KMS-11 (cell line): ENCODE measurements at regions not wholly inside any gene's neighbourhood (a gene's known extent, or its start where the extent isn't known, plus 50 kb on each side); places are given as distances from the start of the nearest gene placed in this dataset.

Experiments
- H2AFZ ChIP-seq: fragments of 200-600 bp; sonication (generic); 2 replicates; pipeline ENCODE4 v1.6.1; 2016; ENCODE audit warnings: antibody characterized with exemption, mixed run types, low read depth
- H3K27ac ChIP-seq: fragments of 200-600 bp; sonication (generic); 2 replicates; pipeline ENCODE4 v1.6.1; 2016; ENCODE audit warnings: mild to moderate bottlenecking, mixed run types
- H3K27me3 ChIP-seq: fragments of 200-600 bp; sonication (generic); 2 replicates; pipeline ENCODE4 v1.6.1; 2017; ENCODE audit warnings: mild to moderate bottlenecking, low read depth, mixed run types, moderate library complexity; ENCODE audit not compliant: insufficient read depth
- H3K36me3 ChIP-seq: fragments of 200-600 bp; sonication (generic); 2 replicates; pipeline ENCODE4 v1.6.1; 2017; ENCODE audit warnings: mild to moderate bottlenecking, mixed run types; ENCODE audit not compliant: insufficient read depth
- H3K4me1 ChIP-seq: fragments of 200-600 bp; sonication (generic); 2 replicates; pipeline ENCODE4 v1.6.1; 2016; ENCODE audit warnings: mild to moderate bottlenecking, low read depth, mixed run types; ENCODE audit not compliant: poor library complexity, severe bottlenecking
- H3K4me2 ChIP-seq: fragments of 200-600 bp; sonication (generic); 2 replicates; pipeline ENCODE4 v1.7.0; 2016; ENCODE audit warnings: mild to moderate bottlenecking, mixed run types
- H3K4me3 ChIP-seq: fragments of 200-600 bp; sonication (generic); IDR thresholded peaks from 2 replicates; pipeline ENCODE4 v1.6.1; 2017; ENCODE audit warnings: low read depth, low read length, mixed read lengths; ENCODE audit not compliant: insufficient read depth
- H3K79me2 ChIP-seq: fragments of 200-600 bp; sonication (generic); 2 replicates; pipeline ENCODE4 v1.6.1; 2016; ENCODE audit warnings: low read depth, mixed run types; ENCODE audit not compliant: insufficient read depth
- H3K9ac ChIP-seq: fragments of 200-600 bp; sonication (generic); 2 replicates; pipeline ENCODE4 v1.6.1; 2016; ENCODE audit warnings: mild to moderate bottlenecking, mixed run types
- H4K20me1 ChIP-seq: fragments of 200-600 bp; sonication (generic); 2 replicates; pipeline ENCODE4 v1.6.1; 2016; ENCODE audit warnings: mild to moderate bottlenecking, mixed run types; ENCODE audit not compliant: insufficient read depth
- TF ChIP-seq, protein P1 (sequence below): fragments of 200-600 bp; sonication (generic); conservative IDR thresholded peaks from 2 replicates; pipeline ENCODE4 v1.6.1; 2017; ENCODE audit warnings: low read depth, mild to moderate bottlenecking, antibody characterized with exemption, low read length, moderate library complexity, mixed read lengths

DNA sequence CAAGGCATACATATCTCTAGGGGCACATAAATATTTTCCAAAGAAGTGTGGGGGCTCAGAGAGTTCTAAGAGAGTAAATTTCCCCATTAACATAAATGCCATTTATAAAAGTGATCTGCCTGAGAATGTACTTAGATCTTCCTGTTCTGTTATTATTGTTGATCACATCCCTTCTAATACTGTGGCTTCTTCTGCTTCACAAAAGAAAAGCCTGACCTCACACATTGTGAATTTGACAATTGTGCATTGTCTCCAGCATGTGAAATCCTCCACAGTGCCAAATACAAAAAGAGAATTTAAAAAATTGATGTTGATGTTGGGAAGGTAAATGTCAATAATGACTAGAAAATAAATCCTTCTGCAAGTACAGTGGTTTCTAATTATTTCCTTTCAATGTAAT lies 330.5 kb upstream of the LRIG3 start:
- TF ChIP-seq, protein P1, sequence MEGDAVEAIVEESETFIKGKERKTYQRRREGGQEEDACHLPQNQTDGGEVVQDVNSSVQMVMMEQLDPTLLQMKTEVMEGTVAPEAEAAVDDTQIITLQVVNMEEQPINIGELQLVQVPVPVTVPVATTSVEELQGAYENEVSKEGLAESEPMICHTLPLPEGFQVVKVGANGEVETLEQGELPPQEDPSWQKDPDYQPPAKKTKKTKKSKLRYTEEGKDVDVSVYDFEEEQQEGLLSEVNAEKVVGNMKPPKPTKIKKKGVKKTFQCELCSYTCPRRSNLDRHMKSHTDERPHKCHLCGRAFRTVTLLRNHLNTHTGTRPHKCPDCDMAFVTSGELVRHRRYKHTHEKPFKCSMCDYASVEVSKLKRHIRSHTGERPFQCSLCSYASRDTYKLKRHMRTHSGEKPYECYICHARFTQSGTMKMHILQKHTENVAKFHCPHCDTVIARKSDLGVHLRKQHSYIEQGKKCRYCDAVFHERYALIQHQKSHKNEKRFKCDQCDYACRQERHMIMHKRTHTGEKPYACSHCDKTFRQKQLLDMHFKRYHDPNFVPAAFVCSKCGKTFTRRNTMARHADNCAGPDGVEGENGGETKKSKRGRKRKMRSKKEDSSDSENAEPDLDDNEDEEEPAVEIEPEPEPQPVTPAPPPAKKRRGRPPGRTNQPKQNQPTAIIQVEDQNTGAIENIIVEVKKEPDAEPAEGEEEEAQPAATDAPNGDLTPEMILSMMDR = no peak
- Histone ChIP-seq H3K27ac (no peak overlapping the region), H3K4me1 (no peaks in the 10 kb centered on the region), H3K4me3 (no peak overlapping the region), H3K36me3 (no peaks in the 10 kb centered on the region), H3K4me2 (no peak overlapping the region), H3K9ac (no peak overlapping the region), H2AFZ (no peak overlapping the region), H3K79me2 (no peaks in the 10 kb centered on the region), H4K20me1 (no peaks in the 10 kb centered on the region), H3K27me3 (no peaks in the 10 kb centered on the region)

DNA sequence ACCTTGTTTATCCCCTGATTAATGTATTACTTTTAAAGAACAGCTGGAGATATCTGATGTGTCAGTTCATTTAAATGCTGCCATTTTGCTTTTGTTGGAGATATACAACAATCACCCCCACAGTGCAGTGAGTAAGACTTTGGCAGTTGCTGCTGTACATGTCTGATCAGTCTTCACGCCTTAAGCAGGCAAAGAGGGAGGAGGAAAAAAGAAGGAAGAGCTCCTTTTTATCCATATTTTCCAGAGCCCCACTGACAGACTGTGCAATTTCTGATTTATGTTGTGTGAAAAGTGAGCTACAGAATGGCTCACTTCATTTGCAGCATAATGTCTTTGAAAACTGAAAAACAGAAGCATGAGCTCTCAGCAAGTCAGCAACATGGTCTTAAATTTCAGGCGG lies 319.7 kb upstream of the LRIG3 start:
- Histone ChIP-seq H3K4me3 (no peak overlapping the region), H3K4me1 (no peaks in the 10 kb centered on the region), H3K79me2 (no peaks in the 10 kb centered on the region), H3K4me2 (no peak overlapping the region), H3K36me3 (no peaks in the 10 kb centered on the region), H2AFZ (no peak overlapping the region), H4K20me1 (no peaks in the 10 kb centered on the region), H3K27me3 (no peaks in the 10 kb centered on the region), H3K9ac (no peak overlapping the region), H3K27ac (no peak overlapping the region)
- TF ChIP-seq, protein P1 = no peak

DNA sequence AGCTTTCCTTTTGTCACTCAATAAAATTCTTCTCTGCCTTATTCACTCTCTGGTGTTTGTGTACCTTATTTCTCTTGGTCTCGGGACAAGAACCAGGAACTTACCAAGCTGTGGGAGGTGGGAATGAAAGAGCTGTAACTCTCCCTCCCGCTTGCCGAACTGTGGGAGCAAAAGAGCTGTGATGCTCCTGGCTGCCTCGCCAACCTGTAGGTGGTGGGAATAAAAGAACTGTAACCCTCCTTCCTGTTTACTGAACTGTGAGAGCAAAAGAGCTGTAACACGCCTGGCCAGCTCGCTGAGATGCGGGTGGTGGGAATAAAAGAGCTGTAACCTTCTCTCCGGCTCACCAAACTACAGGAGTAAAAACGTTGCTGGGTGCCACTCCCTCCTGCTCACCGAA lies 314.1 kb upstream of the LRIG3 start:
- TF ChIP-seq, protein P1 = no peak
- no peak overlapping the region for H3K9ac ChIP-seq
- H2AFZ ChIP-seq = no peak overlapping the region
- no peaks in the 10 kb centered on the region for H4K20me1 ChIP-seq
- no peak overlapping the region for H3K4me2 ChIP-seq
- no peaks in the 10 kb centered on the region for H3K27me3 ChIP-seq
- H3K27ac ChIP-seq = no peak overlapping the region
- H3K79me2 ChIP-seq = no peaks in the 10 kb centered on the region
- no peak overlapping the region for H3K4me3 ChIP-seq
- no peaks in the 10 kb centered on the region for H3K36me3 ChIP-seq
- no peaks in the 10 kb centered on the region for H3K4me1 ChIP-seq

DNA sequence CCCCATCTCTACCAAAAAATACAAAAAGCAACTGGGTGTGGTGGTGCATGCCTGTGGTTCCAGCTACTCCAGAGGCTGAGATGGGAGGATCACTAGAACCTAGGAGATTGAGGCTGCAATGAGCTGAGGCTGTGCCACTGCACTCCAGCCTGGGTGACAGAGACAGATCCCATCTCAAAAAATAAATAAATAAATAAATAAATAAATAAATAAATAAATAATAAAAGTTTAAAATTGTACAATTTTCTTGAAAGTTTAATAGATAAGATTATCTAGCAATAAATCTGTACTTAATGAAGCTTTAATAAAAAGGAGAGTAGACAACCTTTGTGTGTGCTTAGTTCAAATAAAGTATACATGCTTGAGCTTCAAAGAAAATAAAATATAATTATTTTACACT lies 310.0 kb upstream of the LRIG3 start:
- TF ChIP-seq, protein P1 = no peak
- Histone ChIP-seq H3K27ac (no peak overlapping the region), H4K20me1 (no peaks in the 10 kb centered on the region), H3K4me2 (no peak overlapping the region), H3K4me3 (no peak overlapping the region), H3K27me3 (no peaks in the 10 kb centered on the region), H3K36me3 (no peaks in the 10 kb centered on the region), H3K79me2 (no peaks in the 10 kb centered on the region), H2AFZ (no peak overlapping the region), H3K9ac (no peak overlapping the region), H3K4me1 (no peaks in the 10 kb centered on the region)

DNA sequence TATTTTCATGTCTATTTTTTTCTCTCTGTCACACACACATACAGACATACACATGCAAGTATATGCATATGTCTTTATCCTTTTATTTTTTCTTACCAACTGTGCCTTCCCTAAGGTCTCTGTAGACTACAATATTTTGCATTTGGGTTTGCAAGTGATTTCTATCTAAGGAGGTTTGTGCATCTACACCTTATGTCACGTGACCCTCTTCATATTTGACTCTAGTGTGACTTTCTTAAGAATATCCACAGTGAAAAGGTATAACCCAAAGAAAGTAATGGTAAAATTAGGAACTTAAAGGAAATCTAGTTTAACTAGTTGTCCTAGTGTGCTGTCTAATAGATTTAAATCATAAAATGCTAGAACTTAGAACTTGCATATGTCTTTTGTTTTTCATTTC lies 298.8 kb upstream of the LRIG3 start:
- H3K4me3 ChIP-seq = no peak overlapping the region
- TF ChIP-seq, protein P1 = no peak

More for the DNA sequence above, 298.8 kb upstream of the LRIG3 start:
- no peaks in the 10 kb centered on the region for H4K20me1 ChIP-seq
- no peak overlapping the region for H3K4me2 ChIP-seq
- no peak overlapping the region for H2AFZ ChIP-seq
- no peaks in the 10 kb centered on the region for H3K27me3 ChIP-seq
- no peaks in the 10 kb centered on the region for H3K36me3 ChIP-seq
- H3K4me1 ChIP-seq = no peaks in the 10 kb centered on the region
- H3K79me2 ChIP-seq = no peaks in the 10 kb centered on the region
- no peak overlapping the region for H3K9ac ChIP-seq
- H3K27ac ChIP-seq = no peak overlapping the region
